ENCODE measurements at regions not wholly inside any gene's neighbourhood (a gene's known extent, or its start where the extent isn't known, plus 50 kb on each side); places are given as distances from the start of the nearest gene placed in this dataset.

- TF ChIP-seq CTCF (IDR thresholded peaks at IDR 0.05) (no peak), POLR2A (IDR thresholded peaks at IDR 0.05) (no peak)
These were observed 105.9 kb upstream of the FAM20A start for GRCh38 chr17:68707031-68707430.

All from adrenal gland (tissue), 5 donors.